GM18909 (cell line): ENCODE measurements at regions not wholly inside any gene's neighbourhood (a gene's known extent, or its start where the extent isn't known, plus 50 kb on each side); places are given as distances from the start of the nearest gene placed in this dataset.

Source experiments
- ATAC-seq: cut with Tn5 transposase; IDR thresholded peaks from one replicate; pipeline ENCODE4 v1.9.1; 2021; ENCODE audit warnings: mild to moderate bottlenecking; ENCODE audit not compliant: unreplicated experiment, poor library complexity

DNA sequence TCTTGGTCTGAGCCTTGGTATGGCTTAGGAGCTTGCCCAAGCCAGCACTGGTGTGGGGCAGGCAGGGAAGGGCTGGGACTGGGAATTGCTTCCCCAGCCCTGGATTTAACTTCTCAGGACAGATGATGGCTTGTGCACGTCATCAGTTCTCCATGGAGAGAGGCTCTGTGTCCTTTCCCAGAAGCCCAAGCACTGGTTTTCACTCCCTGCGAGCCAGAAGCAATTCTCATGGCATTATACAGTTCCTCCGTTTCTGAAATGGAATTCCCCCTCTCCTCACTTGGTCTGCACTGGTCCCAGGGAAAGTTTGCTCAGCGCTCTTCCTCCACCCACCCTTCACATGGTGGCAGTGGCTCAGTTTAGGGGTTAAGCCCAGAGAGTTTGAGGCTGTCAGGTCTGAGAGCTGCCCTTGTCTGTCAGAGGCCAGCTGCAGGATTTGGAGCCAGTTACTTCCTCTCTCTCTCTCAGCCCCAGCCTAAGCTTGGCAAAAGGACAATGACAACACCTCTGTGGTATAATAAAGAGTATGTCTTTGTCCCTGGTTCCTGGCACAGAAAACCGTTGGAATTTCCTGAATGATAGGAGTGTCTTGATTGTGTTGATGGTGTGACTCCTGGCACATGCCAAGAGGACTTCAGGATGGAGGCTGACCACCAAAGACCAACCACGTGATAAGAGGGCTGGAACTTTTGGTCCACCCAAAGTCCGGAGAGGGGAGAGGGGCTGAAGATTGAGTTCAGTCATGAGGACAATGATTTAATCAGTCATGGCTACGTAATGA is 219.6 kb upstream of the TNRC6C start:
- ATAC-seq, result no peak

DNA sequence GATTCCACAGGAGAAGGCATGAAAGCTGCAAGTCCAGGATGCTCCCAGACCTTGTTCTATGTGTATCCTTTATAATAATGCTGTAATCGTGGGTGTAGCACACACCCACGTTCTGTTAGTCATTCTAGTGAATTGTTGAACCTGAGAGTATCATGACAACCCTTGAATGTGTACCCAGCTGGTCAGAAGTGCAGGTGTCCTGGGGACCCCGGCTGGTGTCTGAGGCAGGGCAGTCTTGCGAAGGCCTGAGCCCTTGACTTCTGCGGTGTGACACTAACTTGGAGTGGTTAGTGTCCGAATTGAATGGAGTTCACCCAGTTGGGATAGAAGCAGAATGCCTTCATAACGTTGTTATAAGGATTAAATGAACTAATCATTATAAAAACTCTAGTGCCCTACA is 218.0 kb upstream of the TNRC6C start:
- no peak for ATAC-seq

DNA sequence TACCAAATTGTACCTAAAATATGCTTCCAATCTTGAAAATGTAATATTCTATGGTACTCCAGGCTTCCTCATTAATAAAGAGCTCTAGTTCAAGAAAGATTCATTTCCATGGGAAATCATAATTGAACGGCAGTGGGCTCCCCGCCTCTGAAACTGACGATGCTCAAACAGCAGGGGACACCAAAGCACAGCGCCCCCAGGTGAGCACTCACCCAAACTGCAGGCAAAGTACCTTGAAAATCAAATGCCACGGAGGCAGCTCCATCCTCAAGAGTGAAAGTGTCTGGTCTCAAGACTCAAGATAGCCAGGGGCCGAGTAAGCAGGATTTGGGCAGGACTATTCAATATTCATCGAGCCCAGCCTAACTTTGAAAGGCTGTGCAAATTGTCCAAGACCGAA is 217.4 kb upstream of the TNRC6C start:
- ATAC-seq, result no peak

DNA sequence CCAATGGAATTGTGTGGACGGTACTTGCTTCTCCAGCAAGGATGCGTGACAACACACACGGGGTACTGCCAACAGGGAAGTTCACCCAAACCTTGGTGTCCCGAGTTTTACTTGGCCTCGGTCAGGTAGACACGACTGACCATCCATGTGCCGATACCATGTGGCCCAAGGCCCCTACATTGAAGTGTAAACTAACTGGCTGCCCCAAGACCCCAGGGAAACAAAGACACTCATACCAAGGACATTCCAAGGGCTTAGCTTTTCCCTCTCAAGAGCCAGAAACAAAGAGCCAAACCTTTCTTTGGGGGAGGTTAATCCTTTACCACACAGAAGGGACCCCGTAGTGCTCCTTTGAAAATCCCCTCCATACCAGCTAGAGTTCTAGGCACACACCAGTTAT is 215.9 kb upstream of the TNRC6C start:
- ATAC-seq, result no peak

DNA sequence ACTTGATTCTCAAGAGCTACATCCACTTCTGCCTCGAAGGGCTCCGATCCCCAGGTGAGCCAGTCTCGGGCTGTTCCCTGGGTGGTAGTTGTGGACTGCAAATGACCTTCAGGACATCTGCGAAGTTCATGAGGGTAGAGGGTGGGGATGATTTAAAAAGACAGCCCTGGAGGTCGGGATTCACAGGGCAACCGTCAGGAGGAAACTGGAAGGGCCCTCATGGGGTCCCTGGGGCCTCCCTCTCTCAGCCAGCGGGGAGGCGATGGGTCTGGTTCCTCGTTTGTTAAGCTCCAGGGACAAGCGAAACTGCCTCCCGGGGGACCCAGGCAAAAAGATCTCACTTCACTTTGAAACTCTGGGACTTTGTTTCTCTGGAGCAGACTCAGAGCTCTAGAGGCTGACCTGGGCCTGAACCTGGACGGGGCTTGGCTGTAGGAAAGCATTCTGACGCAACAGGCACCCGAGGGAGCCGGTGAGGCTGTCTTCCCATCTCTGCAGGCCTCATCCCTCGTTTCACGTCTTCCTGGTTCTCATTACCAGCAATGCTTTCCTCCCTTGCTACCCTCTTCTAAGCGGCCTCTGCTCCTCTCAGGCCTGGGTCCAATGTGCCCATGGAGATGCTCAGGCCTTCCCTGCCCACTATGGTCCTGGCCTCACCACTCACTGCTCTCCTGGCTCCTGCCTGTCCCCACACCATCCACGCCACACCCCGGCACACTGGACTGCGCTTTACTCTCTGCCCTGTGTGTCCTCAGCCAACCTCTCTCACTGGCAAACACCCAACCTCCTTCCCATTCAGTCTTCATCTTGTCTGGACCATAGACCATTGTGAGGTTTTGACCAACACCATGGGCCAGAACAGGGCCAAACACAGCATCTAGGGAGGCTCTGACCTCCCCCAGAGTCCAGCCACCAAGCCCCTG is 214.2 kb upstream of the TNRC6C start:
- ATAC-seq, result no peak

DNA sequence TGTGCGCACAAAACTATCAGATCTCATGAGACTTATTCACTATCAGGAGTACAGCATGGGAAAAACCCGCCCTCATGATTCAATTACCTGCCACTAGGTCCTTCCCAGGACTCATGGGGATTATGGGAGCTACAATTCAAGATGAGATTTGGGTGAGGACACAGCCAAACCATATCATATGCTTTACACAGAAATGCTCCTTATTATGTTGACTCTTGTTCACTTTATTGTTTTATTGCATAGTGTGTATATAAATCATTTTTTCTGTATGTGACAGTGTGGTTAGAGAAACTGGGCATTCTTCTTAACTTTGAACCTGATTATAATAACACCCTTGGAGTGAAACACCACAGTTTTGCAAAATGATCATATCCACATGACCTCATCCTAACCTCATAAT is 212.8 kb upstream of the TNRC6C start:
- no peak for ATAC-seq

DNA sequence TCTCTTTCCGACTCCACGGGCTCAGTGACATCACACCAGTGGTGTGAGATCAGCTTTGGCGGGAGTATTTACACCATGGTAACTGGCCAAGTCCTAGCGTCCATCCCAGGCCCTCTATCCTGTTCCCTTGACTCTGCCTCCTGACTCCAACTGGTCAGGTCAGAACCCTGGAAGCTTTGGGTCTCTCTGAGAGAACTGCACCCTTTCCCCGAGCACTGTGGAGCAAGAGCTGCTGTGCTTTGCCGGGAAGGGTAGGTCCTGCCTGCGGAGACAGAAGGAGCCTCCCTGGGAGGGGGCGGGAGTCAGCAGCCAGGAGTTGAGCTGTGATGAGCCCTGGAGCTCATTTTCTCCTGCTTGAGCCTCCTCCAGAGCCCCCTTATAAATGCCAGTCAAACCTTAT is 212.1 kb upstream of the TNRC6C start:
- no peak for ATAC-seq

DNA sequence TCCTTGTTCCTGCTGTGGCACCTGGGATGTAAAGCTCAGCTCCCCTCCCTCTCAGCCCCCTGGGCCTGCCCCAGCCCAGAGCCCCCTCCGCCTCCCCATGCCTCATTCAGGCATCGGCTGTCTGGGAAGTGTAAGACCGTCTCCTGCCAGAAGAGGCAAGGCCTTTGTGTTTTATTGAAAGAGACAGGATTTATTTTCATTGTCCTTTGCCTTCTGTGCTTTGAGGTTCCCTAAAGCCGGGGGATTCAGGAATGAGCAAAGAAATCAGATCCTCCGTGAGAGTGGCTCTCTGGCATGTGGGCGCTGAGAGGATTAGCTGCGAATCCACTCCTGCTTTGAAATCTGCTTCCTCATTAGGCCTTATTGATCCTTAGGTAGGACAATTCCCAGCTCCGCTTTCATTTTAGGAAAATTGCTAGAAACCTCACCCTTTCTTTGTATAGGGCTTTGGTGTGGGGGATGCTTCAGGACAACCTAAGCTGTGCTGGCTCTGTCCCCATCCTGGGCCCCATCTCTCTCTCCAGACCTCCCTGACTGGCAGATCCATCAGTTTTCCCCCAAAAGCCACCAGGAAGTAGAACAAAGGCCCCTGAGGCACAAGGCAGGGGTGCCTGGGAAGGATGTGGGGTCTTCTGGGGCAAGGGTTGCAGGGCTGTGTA is 211.5 kb upstream of the TNRC6C start:
- ATAC-seq, result no peak

DNA sequence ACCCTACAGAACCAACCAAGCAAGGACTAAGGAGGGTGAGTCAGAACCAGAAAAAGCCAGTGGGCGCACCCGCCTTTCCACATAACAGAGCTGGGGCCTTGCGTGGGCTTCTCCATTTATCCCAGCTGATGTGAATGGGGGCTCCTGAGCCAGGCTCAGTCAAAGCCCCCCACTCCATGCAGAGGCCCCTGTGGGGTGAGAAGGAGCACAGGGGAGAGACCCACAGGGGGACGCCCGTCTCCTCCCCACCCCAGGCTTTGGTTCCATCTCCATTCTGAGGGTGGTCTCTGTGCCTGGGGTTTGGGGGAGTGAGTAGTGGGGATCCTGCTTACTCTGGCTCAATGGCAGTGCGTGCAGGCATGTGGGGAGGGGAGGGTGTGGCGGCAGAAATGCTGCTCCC is 210.1 kb upstream of the TNRC6C start:
- no peak for ATAC-seq

DNA sequence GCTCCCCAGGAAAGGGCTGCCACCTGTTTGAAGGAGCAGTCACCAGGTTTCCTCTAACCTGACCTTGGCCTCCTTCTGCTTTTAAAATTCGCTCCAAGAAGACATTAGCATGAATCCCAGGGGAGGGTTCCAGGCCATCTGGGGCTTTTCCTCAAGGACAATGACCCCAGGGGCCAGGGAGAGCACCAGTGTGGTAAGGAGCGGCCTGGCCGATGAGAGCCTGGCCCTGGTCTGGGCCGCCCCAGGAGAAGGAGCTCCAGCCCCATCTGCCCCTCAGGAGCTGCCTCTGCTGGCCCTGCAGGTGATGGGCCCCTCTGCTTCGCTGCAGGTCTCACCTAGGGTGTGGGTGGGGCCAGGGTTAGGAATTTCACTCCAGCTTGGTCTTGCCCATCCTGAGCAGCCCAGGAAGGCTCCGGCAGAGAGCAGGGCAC is 209.2 kb upstream of the TNRC6C start:
- no peak for ATAC-seq

DNA sequence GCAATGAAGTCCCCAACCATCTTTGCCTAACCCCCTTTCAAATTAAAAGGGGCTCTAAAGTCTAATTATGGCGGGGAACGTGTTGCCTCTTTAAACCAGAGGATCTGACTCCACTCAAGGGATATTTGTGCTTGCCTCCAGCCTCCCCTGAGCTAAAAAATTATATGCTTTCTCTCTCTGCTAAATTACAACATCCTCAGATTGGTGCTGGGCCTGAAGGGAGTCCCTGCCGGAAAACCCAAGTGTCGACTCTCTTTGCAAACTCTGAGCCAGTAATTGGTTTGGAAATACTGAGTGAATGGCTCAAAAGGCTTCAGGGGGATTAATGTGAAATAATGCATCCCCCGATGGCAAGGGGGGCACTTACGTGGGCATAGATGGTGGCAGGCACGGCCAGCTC is 208.5 kb upstream of the TNRC6C start:
- no peak for ATAC-seq

DNA sequence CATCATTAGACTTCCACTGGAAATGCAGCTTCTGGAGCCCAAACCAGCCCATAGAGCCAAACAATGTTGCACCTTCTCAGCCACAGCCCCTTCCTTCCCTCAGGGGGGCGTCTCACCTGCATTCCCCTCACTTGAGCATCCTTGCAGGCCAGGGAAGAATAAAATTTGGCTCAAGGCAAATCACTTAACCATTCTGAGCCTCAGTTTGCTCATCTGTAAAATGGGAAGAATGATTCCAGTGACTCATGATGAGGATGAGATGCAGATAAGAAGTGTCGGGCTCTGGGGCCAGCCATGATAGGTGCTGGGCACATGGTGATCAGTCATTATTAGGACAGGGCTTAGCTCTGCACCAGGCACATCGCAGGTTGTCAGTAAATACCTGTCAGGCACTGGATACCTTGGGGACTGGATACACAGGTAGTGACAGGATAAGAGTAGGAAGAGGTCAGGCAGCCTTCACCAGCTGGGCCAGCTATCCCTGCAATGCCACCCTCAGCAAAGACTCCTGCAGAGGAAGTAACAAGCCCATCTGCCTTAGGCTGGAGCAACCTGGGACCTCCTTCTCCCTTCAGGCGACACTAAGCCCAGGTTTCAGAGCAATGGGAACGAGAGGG is 208.0 kb upstream of the TNRC6C start:
- ATAC-seq, result no peak

DNA sequence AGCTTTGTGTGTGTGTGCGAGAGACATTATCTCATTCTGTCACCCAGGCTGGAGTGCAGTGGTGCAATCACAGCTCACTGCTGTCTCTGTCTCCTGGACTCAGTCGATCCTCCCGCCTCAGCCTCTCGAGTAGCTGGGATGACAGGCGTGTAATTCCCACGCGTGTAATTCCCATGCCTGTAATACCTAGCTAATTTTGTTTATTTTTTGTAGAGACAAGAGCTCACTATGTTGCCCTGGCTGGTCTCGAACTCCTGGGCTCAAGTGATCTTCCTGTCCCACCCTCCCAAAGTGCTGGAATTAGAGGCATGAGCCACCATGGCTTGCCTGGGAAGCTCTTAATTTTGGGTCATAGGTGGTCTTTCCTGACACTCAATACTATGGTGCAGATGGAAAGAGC is 205.3 kb upstream of the TNRC6C start:
- ATAC-seq, result no peak

DNA sequence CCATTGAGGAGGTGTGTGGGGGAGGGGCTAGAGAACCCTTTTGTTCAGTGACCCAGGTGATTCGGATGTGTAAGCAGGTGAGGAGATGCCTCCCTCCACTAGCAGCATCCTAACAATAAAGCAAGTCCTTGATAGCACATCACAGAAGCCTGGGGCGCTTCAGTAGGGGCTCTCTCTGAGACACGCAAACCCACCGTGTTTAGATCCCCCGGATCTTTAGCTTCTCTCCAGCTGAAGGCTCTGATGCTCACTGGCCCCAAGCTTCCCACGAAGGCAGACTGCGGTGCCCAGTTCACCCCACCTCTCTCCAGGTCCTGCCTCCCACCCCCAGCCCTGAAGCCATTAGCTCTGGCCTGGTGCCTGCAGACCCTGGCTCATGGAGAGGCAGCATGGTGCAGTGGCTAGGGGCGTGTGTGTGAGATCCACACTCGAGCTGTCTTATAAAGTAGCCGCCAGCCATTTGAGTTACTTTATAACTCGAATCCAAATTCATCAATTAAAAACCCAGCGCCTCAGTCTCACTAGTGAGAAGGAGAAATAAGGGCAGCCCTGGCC is 204.7 kb upstream of the TNRC6C start:
- ATAC-seq, result no peak

DNA sequence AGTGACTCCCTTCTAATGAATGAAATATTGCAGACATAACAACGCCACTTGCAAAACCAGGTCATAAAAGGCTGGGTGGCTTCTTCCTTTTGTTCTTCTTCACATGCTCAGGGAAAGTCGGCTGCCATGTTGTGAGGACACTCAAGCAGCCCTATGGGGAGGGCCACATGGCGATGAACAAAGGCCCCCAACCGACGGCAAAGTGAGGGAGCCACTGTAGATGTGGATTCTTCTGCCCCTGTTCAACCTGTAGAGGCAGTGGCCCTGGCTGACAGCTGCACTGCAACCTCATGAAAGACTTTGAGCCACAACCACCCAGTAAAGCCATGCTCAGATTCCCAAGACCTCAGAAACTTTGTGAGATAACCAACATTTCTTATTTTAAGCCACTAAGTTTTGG is 203.5 kb upstream of the TNRC6C start:
- no peak for ATAC-seq

DNA sequence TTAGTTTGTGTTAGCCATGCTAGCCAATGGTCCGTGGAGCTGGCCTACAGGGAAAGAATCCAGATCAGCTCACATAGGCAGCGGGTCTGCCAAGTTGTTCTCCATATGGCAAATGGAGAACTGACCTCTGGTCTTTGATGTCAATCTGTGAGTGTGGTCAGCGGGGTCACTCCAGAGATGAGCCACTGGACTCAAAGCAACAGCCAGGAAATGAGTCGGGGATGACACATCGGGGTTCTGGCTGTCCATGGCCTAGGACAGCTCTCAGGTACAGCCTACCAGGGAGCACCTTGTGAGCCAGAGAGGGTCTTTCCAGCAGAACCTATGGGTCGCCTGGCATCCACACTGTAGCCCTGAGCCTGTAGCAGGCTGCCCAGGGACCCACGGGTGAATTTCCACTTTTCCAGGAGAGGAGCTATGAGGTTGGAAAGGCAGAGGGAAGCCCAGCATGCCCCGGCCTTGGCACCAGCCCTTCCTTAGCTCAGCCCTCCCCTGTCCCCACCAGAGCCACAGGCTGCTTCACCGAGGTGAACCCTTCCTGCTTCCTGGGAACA is 203.0 kb upstream of the TNRC6C start:
- ATAC-seq, result no peak

DNA sequence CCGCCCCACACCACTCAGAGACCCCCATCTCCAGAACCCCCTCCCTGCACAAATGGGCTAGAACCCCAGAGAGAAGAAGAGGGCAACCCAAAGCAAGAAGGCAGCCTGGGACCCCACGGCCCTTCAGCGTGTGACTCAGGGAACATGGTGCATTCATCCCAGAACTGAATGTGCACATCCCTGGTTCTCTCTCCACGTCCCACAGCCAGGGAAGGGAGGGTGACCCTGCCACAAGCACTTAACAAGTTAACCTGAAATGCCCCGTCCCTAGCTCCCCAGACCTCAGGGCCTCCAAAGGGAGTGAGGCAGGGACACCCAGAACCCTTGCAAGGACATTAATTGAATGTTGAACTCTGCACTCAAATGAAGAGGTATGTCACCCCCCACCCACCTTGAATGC is 202.5 kb upstream of the TNRC6C start:
- ATAC-seq, result no peak

DNA sequence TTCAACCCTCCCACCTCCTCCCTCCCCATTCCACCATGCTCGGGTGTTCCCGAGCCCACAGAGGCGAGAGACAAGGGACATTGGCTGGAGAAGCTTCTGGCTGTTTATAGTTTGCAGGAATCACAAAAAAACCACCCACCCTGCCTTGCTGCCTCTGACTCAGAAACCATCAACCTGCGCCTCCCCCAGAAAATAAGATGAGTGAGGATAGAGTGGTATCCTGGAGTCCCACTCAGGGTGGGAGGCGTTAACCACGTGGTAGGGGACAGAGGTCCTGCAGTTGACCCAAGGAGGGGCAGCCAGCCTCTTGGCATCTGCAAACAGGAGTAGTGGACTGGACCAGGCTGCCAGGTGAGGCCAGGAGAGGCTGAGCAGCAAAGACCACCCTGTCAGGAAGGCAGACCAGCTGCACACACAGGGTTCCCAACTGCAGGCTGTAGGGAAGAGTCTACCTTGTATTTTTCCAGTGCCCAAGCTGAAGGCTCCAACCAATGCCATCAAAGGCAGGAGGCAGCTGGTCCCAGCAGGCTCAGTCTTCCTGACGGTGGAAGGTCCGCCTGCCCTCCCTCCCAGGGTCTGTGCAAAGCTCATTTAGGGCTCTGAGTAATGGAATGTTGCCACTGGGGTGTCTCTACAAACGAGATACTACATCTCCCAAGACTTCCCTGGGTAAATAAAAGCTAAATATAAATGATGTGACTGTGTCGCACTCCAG is 201.5 kb upstream of the TNRC6C start:
- ATAC-seq, result no peak

DNA sequence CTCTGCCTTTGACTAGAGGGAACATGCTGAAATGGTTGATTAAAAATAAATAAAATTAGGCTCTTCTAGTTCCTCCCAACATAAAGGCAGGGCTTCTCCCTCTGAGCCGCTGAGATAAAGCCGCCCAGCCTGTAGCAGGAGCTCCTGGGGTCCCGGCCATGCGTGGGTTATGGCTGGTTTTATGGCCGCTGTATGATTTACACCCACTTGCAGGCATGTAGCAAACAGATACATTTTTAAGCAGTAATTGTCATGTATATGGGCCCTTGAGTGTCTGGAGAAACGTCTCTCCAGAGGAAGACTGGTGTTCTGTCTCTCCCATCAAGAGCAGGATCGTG is 201.0 kb upstream of the TNRC6C start:
- no peak for ATAC-seq

DNA sequence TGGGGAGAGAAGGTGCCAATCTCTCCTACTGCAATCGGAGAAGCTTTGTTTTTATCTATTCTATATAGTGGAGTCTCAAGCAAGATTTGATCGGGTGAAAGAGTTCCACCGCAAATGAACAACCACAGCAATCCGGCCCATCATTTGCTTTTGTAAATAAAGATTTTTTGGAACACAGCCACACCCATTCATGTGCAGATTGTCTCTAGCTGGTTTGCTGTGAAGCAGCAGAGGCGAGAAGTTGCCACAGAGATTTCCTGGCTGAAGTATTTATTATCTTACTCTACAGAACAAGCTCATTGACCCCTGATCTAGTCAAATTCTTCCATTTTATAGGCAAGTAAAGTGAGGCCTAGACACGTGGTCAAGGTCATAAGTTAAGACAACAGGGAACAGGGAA is 195.5 kb upstream of the TNRC6C start:
- no peak for ATAC-seq
